Right renal pelvis (tissue), 4 donors: ENCODE measurements at regions not wholly inside any gene's neighbourhood (a gene's known extent, or its start where the extent isn't known, plus 50 kb on each side); places are given as distances from the start of the nearest gene placed in this dataset.

Source experiments
- DNase-seq, 4 donors: peaks; one replicate each; pipeline ENCODE4 v3.0.0-alpha.2; 2013; ENCODE audit warnings: low read depth in 4 of 4, low spot score in 3 of 4, missing footprints in 1 of 4

DNA sequence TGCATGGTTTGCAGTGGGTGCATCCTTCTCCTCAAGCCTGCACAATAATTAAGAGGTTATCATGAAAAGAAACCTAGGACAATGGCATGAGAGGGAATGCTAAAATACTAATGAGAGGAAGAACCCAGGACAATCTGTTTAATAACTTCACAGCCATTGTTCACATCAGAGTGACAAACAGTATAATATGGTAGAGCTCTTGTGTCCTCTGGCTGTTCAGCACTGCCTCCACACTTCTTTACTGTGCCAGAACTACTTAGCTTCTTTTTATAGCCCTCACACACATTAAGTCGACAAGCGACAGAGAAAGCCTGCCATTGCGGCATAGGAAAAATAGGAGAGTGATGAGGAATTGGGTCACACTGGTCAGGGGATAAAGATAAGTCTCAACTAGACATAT lies 65.0 kb upstream of the MEIS2 start:
- no peak for DNase-seq

- DNase-seq = no peak
Measured at GRCh38 chr15:37166402-37166801, 66.1 kb upstream of the MEIS2 start.

- DNase-seq = no peak
Measured at GRCh38 chr15:37181339-37181738, 81.0 kb upstream of the MEIS2 start.

- DNase-seq = no peak
Measured at GRCh38 chr15:37199545-37199944, 99.2 kb upstream of the MEIS2 start.

DNA sequence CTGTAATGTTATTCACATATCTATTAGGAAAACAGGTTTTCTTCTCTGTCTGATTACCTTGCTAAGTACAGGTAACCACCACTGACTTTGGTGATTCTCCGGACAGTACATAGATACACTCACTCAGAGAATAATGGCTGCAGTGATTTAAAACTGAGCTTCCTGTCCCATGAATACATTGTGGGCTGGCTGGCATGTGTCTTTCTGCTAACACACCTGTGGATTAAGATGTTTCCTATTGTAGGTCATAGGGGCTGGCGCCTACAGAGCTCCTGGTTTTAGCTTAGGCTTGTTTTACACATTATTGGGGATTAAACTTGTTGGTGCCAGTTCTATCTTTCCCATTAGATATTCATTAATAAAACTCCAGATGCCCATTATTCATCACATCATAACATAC lies 102.7 kb upstream of the MEIS2 start:
- DNase-seq = no peak

DNA sequence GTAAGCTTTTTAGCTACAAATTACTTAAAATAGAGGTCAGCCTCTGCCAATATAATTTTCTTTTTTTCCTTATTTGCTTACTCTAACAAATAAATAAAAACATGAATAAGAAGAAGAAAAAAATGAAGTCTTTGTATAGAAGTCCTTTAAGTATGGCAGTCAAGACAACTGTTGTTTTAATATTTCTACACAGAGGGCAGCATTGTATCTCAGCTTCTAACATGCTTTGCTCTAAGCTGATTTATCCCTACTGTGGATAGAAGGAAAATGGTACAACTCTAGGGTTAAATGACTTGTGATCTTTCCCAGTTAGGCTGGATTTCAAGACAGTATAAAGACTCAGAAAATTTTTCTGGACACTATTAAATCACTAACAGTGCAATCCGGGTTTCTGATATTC lies 104.3 kb upstream of the MEIS2 start:
- DNase-seq = no peak

GRCh38 chr15:37206690-37207089 lies 106.3 kb upstream of the MEIS2 start:
- DNase-seq = no peak

DNA sequence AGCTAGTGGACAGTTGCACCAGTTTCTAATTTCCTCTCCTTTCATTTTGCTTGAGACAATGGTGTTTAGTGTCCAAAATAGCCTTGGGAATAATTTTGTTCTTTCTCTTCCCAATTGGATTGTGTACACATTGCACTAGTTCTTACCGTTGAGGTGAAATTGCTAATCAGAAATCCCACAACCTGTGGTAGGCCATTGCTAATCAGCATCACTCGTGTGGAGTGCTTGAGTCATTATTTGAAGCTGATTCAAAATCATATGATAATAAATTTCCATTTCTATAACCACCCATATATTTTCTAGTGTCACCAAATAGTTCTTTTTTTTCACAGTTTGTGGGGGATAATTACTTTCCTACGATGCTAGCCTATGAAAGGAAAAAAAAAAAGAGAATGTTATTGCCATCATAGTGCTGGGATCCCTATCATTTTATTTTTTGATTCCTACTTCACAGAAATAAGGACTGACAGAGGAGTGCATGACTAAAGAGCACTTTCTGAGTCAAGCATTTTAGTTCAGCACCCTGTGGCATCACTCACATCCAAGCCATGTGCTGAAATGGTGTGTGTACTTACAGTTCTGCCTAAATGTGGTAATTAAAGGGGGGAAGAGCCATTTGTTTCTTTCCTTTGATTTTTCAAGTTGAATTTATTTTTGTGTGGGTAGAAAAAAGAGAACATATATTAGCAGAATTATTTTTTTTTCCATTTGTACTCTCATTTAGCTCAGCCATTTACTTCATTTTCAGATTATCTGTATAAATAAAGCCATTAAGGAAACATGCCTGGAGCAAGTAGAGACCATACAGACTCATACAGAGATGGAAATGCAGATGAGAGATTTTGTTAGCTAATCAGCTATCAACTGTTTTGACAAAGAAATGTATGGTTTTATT lies 108.0 kb upstream of the MEIS2 start:
- no peak for DNase-seq

- DNase-seq = no peak
Measured at GRCh38 chr15:37209041-37209363, 108.7 kb upstream of the MEIS2 start.

DNA sequence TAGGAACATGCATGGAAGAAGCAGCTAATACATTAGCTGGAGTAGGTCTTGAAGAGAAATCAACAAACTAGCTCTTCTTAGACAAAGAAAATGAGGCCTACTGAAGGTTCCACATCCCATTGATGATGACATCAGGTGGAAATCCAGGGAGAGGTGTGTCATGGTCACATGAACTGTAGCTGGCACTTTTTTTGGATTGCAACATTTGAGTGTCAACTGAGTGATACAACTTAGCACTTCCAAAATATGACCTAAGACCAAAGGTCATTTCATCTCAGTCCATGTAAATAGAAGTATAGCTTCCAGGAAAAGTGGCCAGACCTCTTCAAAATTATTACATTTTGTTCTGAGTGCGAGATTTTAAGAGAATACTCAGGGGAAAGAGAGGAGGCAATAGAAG lies 117.2 kb upstream of the MEIS2 start:
- DNase-seq = no peak

- DNase-seq = no peak
Measured at GRCh38 chr15:37218351-37218916, 118.1 kb upstream of the MEIS2 start.

GRCh38 chr15:37219211-37219701 lies 118.9 kb upstream of the MEIS2 start:
- DNase-seq = no peak

GRCh38 chr15:37220949-37221670 lies 120.8 kb upstream of the MEIS2 start:
- no peak for DNase-seq

- DNase-seq = no peak
Measured at GRCh38 chr15:37221671-37222145, 121.4 kb upstream of the MEIS2 start.

DNA sequence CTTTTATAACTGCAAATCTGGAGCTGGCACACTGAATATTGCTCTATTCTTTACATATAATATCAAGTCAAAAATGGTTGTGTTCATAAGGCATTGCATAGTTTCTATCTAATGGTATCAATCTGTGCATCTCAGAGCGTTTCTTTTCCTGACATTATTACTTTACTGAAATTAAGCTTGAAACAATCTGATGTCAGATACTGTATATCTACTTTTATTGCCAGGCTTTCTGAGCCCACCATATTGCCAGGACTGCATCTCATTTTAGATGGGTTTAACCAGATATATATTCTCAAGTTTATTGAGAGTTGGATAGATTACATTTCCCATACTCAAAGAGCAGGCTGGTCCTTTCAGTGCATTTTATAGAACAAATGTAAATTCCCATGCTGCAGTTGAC lies 122.7 kb upstream of the MEIS2 start:
- DNase-seq = no peak

DNA sequence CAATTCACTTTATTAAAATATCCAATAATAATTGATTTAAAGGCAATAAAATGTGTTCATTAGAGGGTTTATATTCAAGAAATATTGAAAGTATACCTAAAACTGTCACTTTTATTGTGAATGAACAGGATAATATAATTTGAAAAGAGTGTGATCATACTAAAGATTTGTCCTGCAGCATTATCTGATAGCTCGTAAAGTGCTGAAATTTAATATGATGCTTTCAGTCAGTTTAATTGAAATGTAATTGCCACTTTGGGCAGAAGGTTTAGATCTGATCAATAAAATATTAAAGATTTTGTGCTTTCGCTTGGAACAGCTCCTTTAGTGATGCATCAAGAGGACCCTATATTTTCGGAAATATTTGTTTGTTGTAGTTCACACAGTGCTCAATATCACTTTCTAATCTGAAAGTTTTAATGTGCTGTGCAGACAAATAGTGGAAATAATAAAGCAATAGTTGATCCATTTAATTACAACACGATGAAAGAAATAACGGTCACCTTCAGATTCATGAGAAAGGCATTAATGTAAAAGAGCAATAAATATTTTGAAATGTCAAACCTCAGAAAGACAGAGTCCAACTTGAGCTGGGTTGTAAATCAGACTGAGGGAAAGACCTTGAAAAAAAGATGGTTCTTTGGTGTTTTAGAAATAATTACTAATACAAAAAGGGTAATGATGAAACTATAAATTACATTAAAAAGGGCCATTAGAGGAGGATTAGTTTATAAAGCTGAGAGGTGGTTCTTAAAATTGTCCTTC lies 129.7 kb upstream of the MEIS2 start:
- no peak for DNase-seq

DNA sequence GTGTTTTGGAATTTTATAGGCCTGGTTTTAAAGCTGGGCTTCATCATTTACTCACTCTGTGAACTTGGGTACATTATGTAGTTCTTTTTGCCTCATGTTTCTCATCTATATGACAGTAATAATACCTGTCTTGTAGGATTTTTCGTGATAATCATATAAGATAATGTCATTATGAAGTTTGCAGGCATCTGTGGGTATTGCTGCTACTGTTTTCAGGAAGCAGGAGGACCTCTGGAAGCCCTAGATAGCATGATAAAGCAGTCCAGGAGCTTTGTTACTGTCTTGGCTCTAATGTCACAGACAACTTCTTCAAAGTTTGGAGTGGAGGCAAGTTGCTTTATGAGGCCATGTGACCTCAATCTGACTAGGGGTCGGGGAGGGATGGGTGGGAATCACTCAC lies 145.0 kb upstream of the MEIS2 start:
- DNase-seq = no peak

DNA sequence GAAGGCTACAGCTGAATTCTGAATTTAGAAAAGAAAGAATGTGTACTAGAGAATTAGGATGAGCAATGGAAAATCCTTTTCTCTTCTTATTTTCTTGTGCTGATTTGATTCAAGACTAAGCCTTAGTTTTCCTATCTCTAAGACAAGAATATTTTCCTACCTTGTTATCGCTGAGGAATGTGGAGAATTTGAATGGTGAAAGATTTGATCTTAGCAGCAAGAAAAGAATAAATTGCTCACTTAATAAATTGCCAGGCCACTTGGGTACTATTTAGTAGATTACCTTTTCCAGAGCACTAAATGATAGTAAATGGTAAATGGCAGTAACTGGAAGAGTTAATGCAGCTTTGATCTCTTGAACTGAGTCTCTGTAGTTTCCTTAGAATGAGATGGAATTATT lies 145.7 kb upstream of the MEIS2 start:
- DNase-seq = no peak

- DNase-seq = no peak
Measured at GRCh38 chr15:37246856-37247255, 146.5 kb upstream of the MEIS2 start.

GRCh38 chr15:37249249-37249648 lies 148.9 kb upstream of the MEIS2 start:
- no peak for DNase-seq

- no peak for DNase-seq
Measured at GRCh38 chr15:37252530-37252929, 152.2 kb upstream of the MEIS2 start.
